NCI-H2227 (cell line): ENCODE measurements at regions not wholly inside any gene's neighbourhood (a gene's known extent, or its start where the extent isn't known, plus 50 kb on each side); places are given as distances from the start of the nearest gene placed in this dataset.

Experiments
- DNase-seq: peaks from one replicate; lab custom pipeline; 2025; ENCODE audit not compliant: unreplicated experiment; lab: John Stamatoyannopoulos, UW

- DNase-seq: no peak
These were observed 728.6 kb downstream of the PTPRU start for GRCh38 chr1:29964718-29965533.

- no peak for DNase-seq
These were observed 727.6 kb downstream of the PTPRU start for GRCh38 chr1:29963946-29964345.

DNA sequence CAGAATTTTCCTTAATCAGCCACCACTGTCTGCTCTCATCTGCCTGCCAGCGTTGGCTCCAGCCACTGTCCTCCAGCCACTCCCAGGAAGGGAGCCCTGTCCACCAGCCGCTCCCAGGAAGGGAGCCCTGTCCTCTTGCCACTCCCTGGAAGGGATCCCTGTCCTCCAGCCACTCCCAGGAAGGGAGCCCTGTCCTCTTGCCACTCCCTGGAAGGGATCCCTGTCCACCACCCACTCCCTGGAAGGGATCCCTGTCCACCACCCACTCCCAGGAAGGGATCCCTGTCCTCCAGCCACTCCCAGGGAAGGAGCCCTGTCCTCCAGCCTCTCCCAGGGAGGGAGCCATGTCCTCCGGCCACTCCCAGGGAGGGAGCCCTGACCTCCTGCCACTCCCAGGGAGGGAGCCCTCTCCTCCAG is 726.5 kb downstream of the PTPRU start:
- no peak for DNase-seq

DNA sequence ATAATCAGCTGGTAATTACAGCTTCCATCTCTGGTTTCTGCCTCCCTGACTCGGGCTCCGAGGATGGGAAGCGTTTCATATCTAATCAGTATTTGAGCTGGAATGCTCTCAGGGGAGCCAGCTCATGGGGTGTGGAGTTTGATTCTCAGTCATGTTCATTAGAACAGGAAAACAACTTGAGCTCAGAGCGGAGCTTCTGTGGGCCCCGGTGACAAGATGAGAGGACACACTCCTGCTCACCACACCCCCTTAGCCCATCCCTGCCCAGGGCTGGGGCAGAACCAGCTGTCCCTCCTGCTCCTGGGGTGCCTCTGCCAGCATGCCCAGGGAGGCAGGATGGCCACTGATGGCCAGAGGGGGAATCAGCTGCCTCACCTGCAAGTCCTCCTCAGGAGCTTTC is 726.0 kb downstream of the PTPRU start:
- DNase-seq: no peak

DNA sequence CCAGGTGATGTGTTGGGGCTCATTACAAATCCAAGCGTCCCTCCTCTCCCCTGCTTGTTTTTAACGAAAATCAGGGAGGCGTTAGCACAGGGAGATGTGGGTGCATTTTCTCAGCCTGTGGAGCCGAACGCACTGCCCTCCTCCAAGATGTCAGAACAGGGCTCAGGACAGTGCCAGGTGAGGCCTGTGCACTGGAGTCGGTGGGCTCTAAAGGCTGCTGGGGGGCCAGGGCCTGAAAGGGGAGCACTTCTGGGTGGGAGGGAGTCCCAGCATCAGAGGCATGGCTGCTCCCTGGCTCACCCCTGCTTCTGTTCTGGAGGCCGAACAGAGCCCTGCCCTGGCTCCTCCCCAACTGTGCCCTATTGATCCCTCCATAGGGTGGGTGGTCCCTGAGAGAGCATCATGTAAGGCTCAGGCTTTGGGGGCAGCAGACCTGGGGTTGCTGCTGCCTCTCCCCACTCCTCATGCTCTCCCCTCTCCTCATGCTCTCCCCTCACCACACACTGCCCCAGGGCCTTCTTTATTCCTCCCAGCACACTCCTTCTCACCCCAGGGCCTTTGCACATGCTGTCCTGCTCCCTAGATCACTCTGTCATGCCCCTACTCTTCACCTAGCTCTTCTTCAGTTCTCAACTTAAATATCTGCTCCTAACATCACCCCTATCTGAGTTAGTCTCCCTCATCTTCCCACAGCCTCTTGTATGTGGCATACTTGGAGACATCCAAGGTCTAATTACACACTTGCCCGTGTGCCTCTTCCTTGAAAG is 725.2 kb downstream of the PTPRU start:
- DNase-seq: no peak

DNA sequence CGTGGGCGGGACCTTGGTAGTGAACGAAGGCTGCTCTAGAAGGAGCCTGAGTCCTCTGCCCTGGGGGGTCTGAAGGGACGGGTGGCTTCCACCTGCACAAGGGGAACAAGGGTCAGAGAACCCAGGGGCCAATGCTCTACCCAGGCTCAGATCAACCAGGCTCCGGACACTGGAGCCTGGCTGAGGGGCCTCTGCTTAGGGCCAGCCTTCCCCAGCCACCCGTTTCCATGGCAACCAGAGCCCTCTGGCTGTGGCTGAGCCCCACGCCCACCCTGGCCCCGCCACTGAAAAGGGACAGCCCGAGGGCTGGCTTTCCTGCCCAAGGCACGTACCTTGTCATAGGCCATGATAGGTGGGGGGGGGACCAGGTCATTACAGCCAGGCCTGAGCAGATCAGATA is 724.6 kb downstream of the PTPRU start:
- peak; percentile 69 for DNase-seq

DNA sequence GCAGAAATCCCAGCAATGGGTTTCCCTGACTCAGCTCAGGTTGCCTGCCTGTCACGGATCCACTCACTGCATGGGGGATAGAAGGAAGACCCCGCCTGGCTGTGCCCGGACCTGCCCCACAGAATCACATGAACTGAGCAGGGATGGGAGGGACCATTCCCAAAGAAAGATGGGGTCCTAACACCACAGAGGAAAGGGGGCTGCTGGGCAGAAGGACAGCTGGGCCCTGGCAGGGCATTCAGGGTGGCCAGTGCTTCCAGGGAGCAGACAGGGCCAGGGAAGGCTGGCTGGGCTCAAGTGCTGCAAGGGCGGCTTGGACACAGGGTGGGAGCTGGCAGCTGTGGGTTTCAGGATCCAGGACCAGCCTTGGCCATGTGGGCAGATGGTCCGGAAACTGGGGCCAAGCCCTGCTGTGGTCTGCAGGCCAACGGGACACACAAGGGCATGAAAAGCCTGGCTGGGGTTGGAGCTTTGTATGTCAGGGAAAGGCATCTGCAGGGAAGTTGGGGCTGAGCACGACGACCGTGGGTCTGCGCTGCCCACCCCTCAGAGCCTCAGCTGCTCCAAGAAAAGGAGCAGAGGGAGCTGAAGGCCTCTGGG is 723.9 kb downstream of the PTPRU start:
- DNase-seq: no peak

GRCh38 chr1:29959356-29959755 is 723.0 kb downstream of the PTPRU start:
- DNase-seq: no peak

- no peak for DNase-seq
These were observed 721.9 kb downstream of the PTPRU start for GRCh38 chr1:29958271-29958670.

DNA sequence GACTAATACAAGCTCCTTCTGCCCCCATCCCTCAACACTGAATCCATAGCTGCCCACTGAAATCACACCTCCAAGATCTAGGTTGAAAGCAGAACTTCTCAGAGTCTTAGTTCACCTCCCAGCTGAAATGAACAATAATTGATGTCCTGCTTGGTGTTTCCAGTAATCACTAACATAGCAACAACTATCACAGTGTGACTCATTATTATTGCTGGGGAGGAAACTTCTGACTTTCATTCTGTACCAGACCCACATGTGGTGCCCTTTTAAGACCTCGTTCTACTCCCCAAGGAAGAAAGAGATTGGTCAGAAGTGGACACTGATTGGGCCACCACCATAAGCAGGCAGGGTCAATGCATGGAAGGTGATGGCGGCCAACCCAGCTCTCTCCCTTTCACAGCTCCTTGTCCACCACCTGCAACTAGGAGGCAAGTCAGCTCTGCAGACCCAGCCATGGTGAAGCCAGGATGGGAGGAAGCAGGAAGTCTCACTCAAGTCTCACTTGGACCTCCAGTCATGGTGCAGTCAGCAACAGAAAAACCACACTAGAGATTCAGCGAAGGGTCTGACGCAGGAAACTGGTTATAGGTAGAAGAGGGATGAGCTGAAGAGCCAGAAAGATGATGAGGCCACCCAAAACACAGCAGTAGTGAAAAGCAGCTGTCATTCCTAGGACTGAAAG is 720.2 kb downstream of the PTPRU start:
- DNase-seq: no peak

DNA sequence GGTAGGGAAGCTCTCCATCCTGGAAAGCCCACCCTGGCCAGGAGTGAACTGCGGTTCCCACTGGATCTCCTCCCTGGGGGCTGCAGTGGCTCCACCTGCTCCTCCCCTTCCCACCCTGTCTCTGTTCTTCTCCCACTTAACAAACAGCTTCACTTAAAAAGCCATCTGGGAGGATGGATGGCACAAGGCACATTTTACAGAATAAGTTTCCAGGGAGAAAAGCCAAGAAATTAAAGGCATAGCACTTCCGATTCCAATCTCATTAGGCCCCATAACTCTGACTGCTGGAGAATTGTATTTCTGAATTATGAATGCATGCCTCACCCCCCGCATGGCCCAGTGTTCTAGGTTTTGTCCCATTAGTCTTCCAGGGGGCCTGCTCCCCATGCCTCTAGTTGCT is 718.3 kb downstream of the PTPRU start:
- no peak for DNase-seq

- no peak for DNase-seq
These were observed 717.6 kb downstream of the PTPRU start for GRCh38 chr1:29953961-29954360.

- DNase-seq: no peak
These were observed 713.4 kb downstream of the PTPRU start for GRCh38 chr1:29949676-29950075.

DNA sequence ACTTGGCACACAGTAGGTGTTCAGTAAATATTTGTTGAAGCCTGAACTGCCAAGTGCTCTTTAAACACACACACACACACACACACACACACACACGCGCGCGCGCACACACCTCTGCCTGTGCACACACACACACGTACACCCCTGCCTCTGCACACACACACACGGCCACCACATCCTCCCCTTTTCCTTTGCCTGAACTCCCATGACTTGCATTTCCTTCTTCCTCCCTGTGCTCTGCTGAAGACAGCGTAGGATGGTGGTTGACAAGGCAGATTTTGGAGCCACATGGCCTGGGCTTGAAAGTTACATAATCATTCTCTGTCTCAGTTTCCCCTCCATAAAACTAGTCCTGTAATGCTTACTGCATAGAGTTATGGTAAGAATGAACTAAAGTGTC is 712.3 kb downstream of the PTPRU start:
- no peak for DNase-seq

DNA sequence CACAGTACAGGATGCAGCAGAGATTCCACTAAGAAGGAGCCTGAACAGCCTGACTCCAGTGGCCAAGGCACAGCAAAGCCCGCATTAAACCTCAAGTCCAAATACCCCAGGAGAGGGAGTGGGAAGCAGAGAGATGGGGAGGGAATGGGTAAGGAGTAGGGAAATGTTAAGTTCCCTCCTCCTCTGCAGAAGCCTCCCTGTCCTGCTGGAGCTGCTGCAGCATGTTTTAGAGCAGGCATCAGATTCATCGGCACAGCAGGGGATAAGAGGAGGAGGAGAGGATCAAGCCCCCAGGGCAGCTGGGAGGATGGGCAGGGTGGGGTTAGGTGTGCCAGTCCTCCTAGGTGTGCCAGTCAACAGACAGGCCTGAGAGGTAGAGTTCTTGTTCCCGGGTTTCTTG is 709.7 kb downstream of the PTPRU start:
- no peak for DNase-seq

GRCh38 chr1:29945426-29945825 is 709.1 kb downstream of the PTPRU start:
- DNase-seq: no peak

DNA sequence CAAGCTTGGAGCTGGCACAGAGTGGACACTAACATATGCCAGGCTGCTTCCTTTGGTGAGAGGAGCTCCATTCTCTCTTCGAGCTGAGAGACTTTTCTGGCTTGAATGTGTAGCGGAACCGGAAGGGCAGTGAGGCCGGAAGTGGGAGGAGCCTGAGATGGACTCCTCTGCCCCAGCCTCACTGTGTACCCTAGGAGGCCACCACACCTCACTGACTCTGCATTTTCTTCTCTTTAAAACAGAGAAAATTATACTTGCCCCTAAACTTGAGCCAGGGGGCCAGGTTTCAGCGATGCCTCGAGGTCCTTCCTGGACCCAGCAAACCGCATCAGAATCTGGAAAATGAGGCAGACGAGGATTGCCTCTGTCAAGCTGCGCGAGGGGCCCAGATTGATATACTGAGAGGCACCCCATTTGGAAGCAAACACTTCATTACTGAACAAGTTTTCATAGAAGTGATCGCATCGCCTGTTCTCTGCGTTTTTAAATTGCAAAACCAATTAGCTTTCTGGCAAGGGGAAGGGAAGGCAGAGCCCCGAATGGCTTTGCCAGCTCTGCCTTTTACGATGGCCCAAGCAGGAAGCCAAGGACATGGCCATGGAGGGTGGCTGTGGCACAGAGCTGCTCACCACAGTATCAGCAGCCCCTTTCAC is 708.1 kb downstream of the PTPRU start:
- no peak for DNase-seq

DNA sequence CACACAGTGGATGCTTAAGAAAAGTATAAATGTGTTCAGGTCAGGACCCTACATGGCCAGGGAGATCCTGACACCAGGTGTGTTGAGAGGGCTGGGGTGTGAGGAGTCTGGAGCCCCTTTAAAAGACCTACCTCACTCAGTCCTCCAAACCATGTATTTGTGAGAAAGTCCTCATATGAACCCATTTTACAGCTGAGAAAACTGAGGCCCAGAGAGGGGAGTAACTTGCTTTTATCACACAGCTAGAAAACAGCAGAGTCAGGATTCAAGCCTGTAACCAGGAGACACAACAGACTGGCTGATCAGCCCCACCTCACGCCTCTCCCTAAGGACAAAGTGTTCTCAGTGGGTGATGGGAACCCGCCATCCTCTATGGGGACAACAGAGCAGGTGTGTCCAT is 706.7 kb downstream of the PTPRU start:
- DNase-seq: no peak

DNA sequence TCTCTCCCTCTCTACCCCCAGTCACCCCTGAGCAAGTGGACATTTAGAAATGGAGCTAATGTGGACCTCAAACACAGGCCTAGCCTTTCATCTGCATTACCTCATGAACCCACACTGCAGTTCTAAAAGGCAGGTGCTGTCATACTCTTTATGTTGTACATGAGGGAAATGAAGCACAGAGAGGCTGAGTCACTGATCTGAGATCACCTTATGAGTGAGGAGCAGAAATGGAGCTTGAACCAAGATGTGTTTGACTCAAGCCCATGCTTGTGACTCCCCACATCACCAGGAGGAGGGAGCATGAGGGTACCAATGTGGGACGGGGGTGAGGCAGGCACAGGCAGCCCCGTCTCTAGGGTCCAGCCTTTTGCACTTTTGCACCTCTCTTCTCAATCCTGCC is 702.8 kb downstream of the PTPRU start:
- DNase-seq: no peak

- no peak for DNase-seq
These were observed 701.0 kb downstream of the PTPRU start for GRCh38 chr1:29937356-29937755.

DNA sequence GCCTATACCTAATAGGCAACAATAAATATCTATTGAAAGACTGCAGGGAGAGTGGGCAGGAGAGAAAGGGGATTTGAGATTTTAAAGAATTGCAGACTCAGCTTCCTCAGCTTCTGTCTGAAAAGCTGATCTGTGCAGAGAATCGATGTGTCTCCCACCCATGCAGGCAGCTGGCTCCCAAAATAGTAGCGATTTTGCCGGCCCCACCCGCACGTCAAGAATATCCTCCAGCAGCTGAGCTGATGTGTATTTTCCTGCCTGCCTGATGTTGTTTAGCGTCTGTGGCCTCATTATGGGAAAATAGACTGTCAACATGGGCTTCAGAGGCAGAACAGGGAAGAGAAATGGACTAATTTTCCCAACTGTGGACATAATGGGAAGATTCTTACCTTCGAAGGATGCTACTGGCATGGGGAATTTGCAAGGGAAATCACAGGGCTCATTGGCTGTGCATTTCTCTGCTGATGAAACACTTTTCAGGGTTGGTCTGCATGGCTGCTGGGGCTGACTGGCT is 699.8 kb downstream of the PTPRU start:
- no peak for DNase-seq
